Uterus (tissue), 2 donors: ENCODE measurements at regions not wholly inside any gene's neighbourhood (a gene's known extent, or its start where the extent isn't known, plus 50 kb on each side); places are given as distances from the start of the nearest gene placed in this dataset.

ENCODE experiments used
- POLR2A ChIP-seq, 2 donors: fragments of 450-650 bp; IDR thresholded peaks; one replicate each; pipeline ENCODE4 v1.6.1; 2016; ENCODE audit warnings: antibody characterized with exemption in 2 of 2, mild to moderate bottlenecking in 1 of 2, moderate library complexity in 1 of 2
- TF ChIP-seq, protein P1 (sequence below), 4 experiments: fragments of 200-600 bp in 2 of 4; fragments of 450-650 bp in 2 of 4; sonication (generic) in 2 of 4; IDR thresholded peaks; one replicate each; pipeline ENCODE4 v1.5.1; 2016 to 2019; ENCODE audit warnings: antibody characterized with exemption in 4 of 4, mild to moderate bottlenecking in 2 of 4, moderate library complexity in 1 of 4

DNA sequence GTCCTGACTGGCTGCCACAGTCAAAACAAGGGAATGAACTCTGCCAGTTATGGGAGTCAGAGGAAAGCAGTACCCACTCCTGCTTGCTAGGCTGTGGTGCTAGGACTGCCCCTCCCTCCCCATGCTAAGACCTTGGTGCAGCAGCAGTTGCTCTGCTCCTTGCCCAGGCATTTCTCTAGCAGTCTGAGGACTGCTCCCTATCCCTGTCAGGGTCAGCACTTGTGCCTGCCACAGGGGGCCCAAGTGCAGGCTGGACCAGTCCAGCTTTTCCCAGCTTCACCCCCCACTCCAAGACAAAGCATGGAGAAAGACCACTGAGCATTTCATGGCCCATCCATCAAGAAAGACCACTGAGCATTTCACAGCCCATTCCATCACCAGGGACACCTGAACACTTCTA, 305.8 kb upstream of the CLEC14A start:
- TF ChIP-seq, protein P1, sequence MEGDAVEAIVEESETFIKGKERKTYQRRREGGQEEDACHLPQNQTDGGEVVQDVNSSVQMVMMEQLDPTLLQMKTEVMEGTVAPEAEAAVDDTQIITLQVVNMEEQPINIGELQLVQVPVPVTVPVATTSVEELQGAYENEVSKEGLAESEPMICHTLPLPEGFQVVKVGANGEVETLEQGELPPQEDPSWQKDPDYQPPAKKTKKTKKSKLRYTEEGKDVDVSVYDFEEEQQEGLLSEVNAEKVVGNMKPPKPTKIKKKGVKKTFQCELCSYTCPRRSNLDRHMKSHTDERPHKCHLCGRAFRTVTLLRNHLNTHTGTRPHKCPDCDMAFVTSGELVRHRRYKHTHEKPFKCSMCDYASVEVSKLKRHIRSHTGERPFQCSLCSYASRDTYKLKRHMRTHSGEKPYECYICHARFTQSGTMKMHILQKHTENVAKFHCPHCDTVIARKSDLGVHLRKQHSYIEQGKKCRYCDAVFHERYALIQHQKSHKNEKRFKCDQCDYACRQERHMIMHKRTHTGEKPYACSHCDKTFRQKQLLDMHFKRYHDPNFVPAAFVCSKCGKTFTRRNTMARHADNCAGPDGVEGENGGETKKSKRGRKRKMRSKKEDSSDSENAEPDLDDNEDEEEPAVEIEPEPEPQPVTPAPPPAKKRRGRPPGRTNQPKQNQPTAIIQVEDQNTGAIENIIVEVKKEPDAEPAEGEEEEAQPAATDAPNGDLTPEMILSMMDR (IDR thresholded peaks at IDR 0.05) = no peak
- TF ChIP-seq POLR2A (IDR thresholded peaks at IDR 0.05) = no peak
